ENCODE measurements at regions not wholly inside any gene's neighbourhood (a gene's known extent, or its start where the extent isn't known, plus 50 kb on each side); places are given as distances from the start of the nearest gene placed in this dataset.
"Not testable (repeated sequence)": the region's sequence is repeated elsewhere in the genome, so short reads cannot be mapped to it uniquely, and the experiment has no call there.

GRCh38 chr3:72181251-72181650 is 396.3 kb upstream of the PROK2 start:
- no peak for DNase-seq (ENCODE audit: low read depth in 2 of 2)

GRCh38 chr3:72180405-72180804 is 395.5 kb upstream of the PROK2 start:
- no peak for DNase-seq (ENCODE audit: low read depth in 2 of 2)

DNA sequence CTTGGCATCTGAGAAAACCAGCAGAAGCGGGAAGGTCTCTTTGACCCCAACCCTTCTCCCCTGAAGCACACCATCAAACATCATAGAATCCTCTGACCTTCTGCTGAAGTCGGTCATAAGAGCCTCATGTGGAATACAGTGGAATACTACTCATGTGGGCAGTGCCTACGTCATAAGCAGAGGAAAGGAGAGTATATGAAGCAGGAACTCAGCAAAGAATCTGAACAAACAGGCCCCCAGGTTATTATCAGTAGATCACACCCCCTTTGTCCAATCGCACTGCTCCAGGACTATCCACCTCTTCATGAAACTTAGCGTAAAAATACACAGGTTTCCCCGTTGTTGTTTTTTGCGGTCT is 394.1 kb upstream of the PROK2 start:
- no peak for DNase-seq (ENCODE audit: low read depth in 2 of 2)

GRCh38 chr3:72178463-72179106 is 393.6 kb upstream of the PROK2 start:
- DNase-seq (ENCODE audit: low read depth in 2 of 2): no peak

DNA sequence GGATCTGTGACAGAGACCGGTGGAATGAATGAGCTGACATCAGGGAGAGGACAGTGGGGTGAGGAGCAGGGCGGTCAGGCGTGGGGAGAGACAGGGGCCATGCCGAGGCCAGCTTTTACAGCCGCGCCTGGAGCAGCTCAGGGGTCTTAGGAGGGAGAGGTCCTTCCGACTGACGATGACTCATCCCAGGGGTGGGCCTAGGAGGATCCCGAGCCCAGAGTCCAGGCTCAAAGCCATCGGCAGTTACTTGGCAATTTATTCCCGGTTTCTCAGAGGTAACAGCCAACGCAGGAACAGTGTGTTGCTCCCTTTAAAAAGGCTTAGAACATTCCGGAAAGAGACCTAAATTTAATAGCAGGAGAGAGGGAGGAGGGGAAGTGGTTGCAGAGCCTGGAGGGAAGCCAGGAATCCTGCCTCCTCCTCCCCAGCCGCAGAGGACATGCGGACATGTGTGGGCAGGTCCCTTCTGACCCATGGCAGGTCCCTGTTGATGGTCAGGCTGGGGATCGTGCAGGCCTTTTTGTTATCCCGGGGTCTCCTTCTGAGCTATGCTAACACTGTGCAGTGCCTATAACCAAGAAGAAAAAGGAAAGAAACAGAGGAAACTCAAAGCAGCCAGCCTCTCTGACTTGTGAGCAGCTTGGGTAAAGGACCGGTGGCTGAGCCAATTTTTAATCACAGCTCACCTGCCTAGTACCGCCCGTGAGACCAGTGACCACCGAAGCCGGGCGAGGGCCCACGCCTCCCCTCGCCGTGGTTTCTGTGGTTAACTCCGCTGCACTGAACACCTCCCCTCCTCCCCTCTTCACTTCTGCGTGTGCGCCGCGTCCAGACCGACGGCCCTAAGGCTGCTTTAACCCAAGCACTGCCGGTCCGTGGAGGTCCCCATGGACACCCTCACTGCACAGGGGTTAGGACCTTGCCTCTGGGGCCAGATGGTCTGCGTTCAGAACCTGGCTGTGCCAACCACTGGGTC is 392.4 kb upstream of the PROK2 start:
- DNase-seq (ENCODE audit: low read depth in 2 of 2): no peak

DNA sequence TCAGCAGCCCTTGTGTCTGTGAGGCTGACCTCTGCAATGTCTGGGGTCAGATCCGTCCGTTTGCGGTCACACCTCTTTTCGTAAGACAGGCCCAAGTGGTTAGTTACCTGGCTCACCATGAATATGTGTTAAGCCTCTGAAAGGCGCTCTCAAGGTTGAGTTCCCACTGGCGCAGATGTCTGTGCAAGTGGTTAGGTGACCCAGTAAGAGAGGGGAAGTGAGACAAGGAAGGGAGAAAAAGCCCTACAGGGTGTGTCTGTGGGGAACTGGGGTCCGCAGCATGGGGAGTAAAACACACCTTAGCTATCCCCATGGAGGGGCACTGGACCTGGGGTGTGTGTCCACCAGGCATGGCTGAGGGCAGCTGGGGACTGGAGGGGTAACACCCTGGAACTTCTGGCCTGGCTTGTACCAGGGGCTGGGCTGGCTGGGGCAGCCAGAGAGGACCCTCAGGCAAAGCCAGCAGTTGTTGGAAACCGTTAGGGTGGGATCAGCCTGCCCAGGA is 391.6 kb upstream of the PROK2 start:
- no peak for DNase-seq (ENCODE audit: low read depth in 2 of 2)

DNA sequence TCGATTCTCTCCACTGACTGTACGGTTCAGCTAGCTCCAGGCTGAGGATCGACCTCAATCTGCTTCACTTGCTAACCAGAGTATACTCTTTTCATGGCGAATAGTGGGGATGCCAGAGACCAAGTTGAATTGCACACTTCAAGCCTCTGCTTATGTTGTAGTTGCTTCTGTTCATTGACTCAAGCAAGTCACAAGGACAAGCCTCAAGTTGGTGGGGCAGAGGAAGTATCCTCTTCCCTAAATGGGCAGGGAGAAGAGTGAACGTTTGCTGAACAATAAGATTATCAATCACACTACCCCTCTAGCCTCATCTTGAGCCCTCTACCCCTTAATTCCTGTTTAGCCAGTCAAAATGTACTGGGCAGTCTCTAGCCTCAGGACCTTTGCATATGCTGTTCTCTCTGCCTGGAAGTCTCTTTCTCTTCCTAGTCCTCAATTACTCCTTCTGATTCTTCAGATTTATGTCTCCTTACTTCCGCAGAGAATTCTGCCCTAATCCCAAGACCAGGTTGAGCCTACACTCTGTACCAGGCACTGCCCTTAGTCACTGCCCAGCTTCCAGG is 390.4 kb upstream of the PROK2 start:
- DNase-seq (ENCODE audit: low read depth in 2 of 2): no peak

GRCh38 chr3:72174890-72175289 is 389.9 kb upstream of the PROK2 start:
- no peak for DNase-seq (ENCODE audit: low read depth in 2 of 2)

DNA sequence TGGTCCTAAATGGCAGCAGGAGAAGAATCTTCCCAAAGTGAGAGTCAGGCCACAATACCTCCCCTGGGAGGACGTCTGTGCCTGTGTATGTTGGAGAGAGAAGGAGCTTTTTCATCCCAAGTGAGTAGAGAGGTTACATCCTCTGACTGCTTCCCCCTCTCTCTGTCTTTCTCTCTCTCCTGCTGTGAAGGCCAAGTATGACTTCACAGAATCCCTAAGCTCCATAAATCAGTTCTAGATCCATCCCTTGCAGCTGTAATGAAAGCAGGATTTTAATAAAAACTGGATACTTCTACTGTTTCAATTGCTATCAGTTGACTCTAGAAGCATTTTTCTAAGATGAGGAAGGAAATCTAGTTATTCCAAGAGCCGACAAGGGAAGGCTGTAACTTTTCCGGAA is 389.1 kb upstream of the PROK2 start:
- DNase-seq (ENCODE audit: low read depth in 2 of 2): no peak

- no peak for DNase-seq (ENCODE audit: low read depth in 2 of 2)
Observed at GRCh38 chr3:72171946-72172345, 387.0 kb upstream of the PROK2 start.

GRCh38 chr3:72171463-72171881 is 386.5 kb upstream of the PROK2 start:
- no peak for DNase-seq (ENCODE audit: low read depth in 2 of 2)

DNA sequence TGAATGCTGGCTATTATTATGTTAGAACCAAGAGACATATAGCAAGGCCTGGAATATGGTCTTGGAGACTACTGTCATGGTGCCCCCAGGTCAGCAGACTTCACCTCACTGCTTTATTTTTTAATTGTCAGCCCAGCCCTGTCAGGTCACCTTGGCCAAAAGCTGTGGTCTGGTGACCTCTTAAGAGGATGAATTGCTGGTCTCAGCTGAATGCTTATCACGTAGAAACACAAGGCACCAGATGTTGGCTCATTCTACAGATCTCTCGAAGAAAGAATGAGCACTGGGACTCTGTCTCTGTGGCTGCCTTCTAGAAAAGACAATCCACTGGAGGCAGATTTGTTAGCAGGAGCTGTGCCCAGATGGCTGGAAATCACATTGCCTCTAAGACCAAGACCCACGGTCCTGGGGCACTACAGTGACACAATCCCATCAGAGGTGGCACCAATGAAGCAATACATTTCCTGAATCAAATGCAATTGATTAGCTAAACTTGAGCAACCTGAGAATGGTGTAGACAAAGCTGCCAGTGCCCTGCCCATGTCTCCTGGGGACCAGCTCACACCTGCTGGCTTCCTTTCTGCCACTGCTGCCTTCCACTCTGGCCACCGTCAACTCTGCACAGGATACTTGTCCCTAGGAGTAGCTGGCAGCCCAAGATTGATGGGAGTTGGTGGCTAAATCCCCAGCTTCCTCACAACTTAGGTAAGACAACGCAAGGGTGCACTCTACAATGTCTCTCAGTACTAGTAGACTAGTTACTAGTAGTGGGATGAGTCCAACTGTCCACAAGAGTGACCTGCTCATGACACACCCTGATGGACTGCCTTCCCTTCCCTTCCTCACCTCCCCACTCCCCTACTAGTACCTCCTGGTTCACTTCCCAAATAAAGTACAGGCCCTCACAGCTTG is 384.9 kb upstream of the PROK2 start:
- DNase-seq (ENCODE audit: low read depth in 2 of 2): no peak

DNA sequence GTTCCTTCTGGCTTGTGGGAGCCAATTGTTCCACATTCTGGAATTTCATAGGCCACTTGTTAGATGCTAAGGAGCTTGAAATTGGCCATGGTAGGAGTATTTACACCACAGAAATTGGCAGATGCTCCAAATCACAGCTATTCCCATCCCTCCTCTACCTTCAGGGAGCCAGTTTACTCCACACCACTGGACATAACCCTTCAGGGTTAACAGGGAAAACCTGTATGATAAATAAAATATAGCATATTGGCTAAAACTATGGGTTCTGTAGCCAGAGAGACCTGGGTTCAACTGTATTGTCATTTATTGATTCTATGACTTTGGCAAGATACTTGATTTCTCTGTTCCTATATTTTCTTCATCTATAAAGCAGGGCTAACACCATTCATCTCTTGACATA is 384.2 kb upstream of the PROK2 start:
- no peak for DNase-seq (ENCODE audit: low read depth in 2 of 2)

- DNase-seq (ENCODE audit: low read depth in 2 of 2): no peak
Observed at GRCh38 chr3:72165808-72166207, 380.9 kb upstream of the PROK2 start.

DNA sequence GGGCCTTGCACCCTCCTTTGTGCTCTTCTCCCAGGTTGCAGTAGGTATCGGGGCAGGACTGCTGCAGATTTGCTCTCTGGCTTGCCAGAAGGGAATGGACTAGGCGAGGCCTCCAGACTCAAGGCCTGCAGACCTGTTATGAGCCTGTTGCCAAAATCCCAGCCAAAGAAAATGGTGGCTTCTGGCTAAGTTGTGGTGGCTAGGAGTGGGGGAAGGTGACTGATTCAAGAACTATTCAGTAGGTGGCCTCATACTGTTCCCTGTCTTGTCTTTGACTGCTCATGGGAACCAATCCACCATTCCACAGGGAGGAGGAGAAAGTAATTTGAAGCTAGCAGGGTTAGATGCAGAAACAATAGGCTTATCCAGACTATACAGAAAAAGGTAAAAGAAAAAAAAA is 380.4 kb upstream of the PROK2 start:
- no peak for DNase-seq (ENCODE audit: low read depth in 2 of 2)

GRCh38 chr3:72164635-72164978 is 379.7 kb upstream of the PROK2 start:
- no peak for DNase-seq (ENCODE audit: low read depth in 2 of 2)

- no peak for DNase-seq (ENCODE audit: low read depth in 2 of 2)
Observed at GRCh38 chr3:72163809-72164634, 379.1 kb upstream of the PROK2 start.

DNA sequence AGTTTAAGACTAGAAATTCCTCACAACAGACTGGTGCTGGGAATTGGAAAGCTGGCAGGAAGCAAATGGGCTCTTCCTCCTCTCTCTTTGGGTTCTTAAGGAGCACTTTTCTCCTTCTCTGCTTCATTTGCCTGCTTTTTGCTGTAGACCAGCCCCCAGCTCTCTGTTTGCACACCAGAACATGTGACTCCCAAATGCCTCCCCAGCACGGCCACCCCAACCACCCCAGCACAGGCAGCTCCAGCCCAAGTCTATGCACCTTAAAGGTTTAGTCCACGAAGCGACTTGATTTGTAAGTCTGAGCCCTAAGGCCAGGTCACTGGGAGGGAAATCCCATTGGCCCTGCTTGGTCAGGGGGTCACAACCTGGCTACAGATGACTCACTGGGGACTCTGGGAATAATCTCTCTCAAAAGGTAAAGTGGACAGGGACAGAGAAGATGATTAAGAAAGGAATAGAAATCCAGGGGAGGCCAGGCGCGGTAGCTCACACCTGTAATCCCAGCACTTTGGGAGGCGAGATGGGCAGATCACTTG is 377.8 kb upstream of the PROK2 start:
- DNase-seq (ENCODE audit: low read depth in 2 of 2): no peak

- DNase-seq (ENCODE audit: low read depth in 2 of 2): no peak
Observed at GRCh38 chr3:72161881-72162595, 377.1 kb upstream of the PROK2 start.

- DNase-seq (ENCODE audit: low read depth in 2 of 2): not testable (repeated sequence)
Observed at GRCh38 chr3:72161285-72161684, 376.3 kb upstream of the PROK2 start.

Data from stimulated activated CD8-positive, alpha-beta memory T cell treated with anti-CD3 and anti-CD28 coated beads, Interleukin-7, amount 100 ng/mL, for 1 hour (primary cell).